Stimulated activated CD8-positive, alpha-beta memory T cell treated with anti-CD3 and anti-CD28 coated beads, Interleukin-4, amount 100 ng/mL, for 1 hour (primary cell): ENCODE measurements at regions not wholly inside any gene's neighbourhood (a gene's known extent, or its start where the extent isn't known, plus 50 kb on each side); places are given as distances from the start of the nearest gene placed in this dataset.
"Not testable (repeated sequence)": the region's sequence is repeated elsewhere in the genome, so short reads cannot be mapped to it uniquely, and the experiment has no call there.

Source experiments
- DNase-seq, 2 donors: peaks; one replicate each; pipeline ENCODE4 v3.0.0-alpha.2; 2020; ENCODE audit warnings: low read depth in 2 of 2, low spot score in 1 of 2

DNA sequence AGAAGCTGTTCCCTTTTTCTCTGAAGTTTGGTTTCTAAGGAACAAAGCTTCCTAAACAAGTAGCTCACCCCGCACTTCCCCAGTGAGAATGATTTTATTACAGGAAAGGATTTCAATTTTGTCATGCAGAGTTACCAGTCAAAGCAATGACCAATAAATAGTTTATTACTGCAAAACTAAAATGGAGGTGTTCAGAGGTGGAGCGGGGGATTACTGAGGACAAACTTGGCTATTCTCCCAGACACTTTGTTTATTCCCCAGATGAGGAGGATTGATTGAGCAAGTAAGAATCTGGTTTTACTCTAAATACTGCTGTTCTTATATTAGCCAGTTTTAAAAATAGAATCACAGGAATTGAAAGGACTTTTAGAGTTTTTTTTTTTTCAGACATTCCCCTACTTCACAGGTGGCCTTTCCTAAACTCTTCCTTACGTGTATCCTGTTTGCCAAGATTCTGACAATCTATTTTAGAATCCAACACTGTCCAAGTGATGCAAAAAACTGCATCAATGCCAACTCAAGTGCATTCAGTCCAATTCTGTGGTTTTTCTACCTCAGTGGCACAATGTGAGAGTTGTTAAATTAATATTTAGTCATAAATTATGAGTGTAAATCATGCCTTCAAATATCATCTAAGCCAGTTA lies 136.1 kb downstream of the TNFSF18 start:
- no peak for DNase-seq

DNA sequence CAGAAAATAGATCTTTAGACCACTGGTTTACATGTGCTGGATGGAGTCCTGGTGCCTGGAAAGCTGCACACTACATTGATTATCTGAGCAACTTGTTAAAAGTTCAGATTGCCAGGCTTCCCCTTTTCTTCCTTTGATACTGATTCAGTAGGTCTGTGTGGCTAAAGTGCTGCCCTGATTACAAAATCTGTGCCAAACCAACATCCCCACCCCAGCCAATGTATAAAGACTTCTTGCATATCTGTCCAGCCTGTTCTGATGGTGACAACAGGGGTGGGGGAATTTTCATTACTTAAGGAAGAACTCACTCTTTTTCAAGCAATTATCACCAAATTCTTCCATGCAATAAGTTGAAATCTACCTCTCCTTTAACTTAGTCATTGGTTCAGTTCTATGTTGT lies 135.5 kb downstream of the TNFSF18 start:
- DNase-seq, result no peak

DNA sequence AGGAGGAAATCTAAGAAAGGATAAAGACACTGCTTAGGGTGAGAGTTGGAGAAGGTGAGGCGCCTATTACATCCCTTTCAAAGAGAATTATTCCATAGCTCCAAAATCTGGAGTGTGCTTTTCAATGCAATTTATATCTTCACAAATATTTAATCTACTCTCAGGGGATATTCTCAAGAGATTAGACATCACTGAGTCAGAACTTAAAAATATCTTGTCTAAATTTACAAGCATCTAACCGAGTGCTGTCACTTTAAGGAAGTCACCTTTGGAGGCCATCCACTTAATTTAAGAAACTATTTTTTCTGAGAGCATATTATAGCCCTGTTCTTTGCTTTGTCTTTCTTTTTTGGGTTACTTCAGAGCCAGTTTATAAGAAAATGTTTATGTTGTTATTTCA lies 134.6 kb downstream of the TNFSF18 start:
- DNase-seq, result no peak

DNA sequence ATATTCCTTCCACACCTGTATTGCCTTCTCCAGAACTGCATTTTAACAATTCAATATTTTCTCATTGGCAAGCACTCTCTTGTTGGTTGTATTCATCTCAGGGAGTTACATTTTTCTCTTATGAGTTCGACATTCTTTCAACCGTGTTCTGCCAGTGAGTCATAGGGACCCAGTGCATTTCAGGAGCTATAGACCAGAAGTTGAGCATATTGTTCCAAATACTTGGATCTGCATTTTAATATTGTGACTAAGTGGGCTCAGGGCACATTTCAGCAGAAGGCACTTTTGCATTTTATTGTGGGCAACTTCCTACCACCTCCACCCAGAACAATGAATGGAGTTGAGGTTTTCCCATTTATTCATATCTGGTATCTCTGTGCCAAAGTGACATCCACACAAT lies 132.8 kb downstream of the TNFSF18 start:
- no peak for DNase-seq

DNA sequence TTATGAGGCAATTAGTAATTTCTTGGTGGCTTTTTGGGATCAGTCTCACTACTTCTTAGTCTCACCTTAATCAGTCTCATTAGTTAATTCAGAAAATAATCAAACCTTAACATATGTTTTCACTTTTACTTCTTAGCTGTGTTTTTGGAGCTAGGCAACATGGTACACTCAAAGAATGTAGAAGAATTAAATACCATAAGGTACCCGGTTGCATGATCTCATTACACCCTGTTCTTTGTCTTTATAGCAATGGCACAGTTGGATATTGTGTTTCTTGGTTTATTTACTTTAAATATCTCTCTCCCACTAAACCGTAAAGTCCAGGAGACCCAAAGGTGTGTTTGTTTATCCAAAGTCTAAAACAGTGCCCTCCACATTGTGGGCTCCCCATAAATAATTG lies 132.3 kb downstream of the TNFSF18 start:
- no peak for DNase-seq

DNA sequence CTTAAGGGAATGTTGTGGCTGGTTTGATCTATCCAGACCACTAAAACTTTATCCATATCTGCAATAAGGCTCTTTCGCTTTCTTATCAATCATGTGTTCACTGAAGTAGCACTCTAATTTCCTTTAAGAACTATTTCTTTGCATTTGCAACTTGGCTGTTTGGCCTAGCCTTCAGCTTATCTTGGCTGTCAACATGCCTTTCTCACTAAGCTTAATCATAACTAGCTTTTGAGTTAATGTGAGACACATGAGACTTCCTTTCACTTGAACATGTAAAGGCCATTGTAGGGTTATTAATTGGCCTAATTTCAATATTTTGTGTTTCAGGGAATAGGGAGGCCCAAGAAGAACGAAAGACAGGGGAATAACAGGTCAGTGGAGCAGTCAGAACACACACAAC lies 124.7 kb downstream of the TNFSF18 start:
- DNase-seq, result no peak

DNA sequence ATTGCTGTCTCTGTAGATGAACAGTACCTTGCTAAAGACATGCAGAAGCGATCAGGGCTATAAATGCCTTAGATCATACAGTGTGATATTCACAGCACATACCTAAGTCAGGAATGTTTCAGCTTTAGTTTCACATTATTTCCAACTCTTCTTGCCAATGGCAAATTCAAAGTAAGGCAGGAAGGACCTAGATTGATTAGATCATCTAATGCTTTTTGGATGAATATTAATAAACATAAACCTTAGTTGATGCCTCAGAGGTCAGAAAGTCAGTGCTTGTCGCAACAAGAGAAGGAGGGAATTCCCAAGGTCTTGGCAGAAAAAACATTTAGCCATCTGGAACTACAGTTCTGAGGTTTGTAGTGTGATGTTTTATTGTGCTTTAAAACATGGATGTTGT lies 122.3 kb downstream of the TNFSF18 start:
- DNase-seq, result no peak

DNA sequence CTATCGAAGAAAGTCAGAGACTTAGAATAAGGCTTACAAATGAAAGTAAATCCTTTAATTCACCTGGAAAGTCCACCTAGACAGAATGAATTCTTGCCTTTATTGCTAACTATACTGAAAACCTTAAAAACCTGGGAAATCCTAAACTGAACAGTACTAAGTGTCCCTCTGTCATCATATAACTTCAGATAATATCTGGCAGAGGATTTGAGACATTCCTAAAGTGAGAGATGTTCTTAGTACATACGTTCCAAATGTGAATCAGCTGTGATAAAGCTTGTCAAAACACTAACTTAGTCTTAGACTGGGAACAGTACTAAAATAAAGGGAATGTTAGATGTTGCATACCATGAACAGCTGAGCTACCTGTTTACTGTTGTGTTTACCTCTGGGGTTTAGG lies 121.7 kb downstream of the TNFSF18 start:
- no peak for DNase-seq

DNA sequence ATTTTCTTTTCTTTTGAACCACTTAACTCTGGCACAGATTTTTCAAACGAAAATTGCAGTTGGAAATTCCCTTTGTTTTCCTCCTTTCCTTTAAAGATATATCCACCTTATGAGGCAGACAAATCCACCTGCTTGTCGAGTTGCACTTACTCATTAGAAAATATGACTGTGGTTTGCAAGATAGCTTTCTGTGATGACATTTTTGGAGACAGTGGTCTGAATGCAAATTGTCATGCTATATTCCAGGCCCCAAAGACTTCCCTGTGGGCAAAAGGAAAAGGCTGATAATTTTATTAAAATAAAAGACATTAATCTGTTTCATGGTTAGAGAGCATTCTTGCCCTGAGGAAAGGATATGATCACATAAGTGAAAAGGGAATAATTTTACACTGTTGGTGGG lies 120.6 kb downstream of the TNFSF18 start:
- no peak for DNase-seq

DNA sequence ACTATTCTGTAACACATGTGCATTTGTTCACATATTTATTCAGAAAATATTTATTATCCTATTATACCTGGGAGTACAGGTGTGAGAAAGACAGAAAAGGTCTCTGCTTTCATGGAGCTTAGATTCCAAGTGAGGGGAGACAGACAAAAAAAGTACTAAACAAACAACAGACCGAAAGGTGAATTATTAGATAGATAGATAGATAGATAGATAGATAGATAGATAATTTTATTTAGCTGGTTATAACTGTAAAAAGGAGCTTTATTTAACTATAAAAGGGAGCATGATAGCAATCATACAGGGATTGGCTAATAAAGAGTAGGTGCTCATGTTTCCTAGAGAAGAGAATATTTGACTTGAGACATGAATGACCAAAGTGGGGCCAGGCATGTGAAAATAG lies 119.4 kb downstream of the TNFSF18 start:
- DNase-seq, result no peak

DNA sequence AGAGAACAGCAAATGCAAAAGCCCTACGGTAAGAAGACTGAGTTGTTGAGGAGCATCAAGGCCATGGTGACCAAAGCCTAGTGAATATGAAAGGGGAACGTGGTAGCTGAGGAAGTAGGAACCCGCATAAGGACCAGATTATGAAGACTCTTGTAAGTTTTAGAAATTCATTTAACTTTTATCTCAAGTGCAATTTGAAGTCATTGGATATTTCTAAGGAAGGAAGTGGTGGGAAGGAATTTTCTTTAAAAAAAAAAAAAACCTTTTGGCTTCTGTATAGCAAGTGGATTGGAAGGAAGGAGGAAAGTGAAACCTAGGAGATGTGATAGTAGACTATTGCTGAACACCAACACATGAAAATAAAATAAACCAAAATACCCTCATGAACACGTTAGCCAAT lies 119.0 kb downstream of the TNFSF18 start:
- DNase-seq, result no peak

DNA sequence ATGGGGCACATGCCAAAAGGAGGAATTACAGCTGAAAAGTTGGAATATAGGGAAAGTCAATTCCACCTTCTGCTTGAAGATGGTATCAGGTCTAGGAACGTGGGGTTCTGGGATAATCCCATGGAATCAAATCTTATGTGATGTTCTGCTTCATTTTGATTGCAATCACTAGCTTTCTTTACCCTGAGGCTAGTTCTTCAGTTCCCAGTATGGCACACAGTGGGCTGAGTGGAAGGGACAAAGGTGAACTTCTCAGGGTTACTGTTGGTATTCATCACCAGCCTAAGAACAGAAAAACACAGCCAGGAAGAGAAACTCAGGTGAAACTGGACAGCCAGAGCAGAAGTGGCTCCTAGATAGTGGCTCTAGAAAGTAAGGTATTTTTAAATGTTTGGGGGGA lies 117.8 kb downstream of the TNFSF18 start:
- DNase-seq, result no peak

DNA sequence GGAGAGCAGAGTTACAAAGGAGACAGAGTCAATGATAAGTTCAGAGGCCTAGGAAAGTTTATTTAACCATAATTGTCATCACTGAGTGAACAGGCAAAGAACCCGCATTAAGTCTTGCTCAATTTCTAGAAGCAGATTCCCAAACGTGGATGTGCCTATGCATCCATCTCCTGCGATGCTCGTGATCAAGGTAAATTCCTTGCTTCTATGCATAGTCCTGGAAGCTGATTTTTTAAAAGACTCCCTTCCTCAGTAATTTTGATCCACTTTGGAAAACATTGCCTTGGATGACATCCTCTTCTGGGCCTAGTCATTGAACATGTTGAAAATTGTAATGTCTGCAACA lies 116.4 kb downstream of the TNFSF18 start:
- no peak for DNase-seq

DNA sequence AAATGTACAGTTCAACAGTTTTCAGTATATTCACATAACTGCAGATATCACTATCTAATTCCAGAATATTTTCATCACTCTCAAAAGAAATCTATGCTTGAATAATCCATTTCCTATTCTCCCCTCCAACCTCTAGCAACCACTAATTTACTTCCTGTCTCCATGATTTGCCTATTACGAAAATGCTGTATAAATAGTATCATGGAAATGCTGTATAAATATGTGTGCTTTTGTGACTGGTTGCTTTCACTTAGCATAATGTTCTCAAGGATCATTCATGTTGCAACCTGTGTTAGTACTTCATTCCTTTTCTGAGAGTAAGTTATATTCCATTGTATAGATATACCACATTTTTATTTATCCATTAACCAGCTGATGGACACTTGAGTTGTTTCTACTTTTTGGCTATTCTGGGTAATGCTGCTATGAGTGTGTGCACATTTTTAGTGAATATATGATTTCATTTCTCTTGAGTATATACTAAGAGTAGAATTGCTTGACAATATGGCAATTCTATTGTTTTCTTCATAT lies 115.6 kb downstream of the TNFSF18 start:
- DNase-seq, result no peak

DNA sequence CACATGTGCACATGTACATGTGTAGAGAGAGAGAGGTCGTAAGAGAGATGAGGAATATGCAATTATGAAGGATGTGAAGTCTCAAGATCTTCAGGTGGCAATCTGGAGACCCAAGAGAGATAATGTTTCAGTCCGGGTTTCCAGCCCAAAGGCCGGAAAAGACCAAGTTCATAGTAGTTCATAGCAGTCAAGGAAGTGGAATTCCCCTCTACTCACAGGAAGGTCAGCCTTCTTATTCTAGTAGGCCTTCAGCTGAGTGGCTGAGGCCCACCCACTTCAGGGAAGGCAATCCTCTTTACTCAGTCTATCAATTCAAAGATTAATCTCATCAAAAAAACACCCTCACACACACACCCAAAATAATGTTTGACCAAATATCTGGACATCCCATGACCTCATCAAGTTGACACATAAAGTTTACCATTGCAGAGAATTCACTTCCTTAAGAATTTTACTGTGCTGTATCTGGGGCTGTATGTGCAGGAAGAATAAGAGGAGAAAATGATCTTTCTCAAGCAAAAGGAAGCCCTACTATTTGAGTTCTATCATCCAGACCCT lies 114.6 kb downstream of the TNFSF18 start:
- DNase-seq, result no peak

DNA sequence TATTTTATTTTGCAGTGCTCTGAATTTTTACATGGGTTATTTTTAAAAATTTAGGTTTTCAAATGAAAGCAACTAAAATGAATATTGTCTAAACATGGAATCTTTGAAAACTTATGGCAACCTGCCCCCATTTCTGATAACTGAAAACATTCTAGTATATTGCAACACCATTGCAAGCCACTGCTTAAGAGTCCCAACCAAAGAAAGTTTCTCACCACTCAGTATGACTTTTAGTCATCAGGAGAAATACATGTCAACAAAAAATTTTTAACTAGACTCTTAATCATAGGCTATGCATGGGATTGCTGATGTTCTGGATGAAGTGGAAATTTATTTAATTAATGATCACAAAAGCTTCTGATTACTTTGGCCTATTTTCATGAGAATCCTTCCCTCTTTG lies 112.1 kb downstream of the TNFSF18 start:
- no peak for DNase-seq

DNA sequence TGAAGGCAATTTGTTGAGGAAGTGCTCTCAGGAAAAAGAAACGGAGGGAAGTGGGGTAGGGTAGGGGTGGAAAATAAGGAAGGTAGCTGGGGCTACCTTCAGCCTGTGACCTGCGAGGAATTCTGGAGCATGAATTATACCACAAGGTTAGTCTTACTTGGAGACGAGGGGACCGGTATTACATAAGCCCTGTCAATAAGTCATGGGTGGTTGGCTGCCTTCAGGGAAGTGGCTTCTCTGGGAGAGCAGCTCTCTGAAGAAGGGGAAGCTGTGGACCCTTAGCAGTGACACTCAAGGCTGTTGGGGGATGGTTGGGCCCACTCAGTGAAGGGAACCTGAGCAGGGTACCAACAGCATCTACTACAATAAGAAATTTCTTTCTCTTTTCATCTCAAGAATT lies 111.3 kb downstream of the TNFSF18 start:
- no peak for DNase-seq

DNA sequence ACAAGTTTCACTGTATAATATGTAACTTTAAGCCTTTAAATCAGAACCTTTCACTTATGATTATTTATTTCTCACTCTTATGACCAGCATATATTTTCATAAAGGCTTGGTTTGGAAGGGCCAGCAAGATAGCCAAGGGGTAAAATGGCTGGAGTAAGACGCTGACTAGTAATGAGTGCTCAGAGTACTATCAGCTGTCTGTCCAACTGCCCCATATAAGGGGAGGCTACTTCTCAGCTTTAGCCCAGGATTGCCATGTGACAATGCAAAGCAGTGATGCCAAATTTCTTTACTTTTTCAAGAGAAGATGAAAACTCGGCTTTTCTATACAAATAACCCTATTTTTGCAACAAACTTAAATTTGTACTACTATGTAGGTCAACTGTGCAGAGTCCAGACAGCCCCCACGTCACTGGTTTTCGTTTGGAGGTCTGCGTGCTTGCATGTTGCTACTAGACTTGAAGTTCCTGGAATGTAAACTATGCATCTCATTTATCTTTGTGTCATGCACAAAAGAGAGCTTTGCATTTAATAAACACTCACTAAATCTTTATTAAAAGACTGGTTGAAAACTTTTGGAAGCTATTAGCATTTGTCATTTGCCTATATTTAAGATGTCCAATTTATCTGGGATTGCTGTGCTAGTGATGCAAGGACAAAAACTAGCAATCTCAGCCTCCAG lies 110.4 kb downstream of the TNFSF18 start:
- DNase-seq, result no peak

DNA sequence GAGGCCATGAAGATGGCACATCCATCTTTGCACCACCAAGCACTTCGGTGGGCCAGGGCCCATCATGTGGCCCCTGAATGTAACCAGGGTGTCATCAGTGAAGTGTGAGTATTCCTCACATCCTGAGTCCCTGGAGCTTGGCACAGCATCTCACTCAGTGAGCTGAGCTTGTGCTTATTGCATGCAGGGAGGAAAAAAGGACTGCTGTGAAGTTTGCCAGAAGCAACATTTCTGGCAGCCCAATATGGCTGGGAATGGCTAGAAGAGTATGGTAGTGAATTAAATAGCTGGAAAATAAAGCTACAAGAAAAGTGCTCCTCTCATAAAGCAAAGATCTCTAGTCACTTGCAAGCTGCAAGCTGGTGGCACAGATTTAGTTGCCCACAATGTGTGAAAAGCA lies 109.3 kb downstream of the TNFSF18 start:
- DNase-seq, result no peak

DNA sequence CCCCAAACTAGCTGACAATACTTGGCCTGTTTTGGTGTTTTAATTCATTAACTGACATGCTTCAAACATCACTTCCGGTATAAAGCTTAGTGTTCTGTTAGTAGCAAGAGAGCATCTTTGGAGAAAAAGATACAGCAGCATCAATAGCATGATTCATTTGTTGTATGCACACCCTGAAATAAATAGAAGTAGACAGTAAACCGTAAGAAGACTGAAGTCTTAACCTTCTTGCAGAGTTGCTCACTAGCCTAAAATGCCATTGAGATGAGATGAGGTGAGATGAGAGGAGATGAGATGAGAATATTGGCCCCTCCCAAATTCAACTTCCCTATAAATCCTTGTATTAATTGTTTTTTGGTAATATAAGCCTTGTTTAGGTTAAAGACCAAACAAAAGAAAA lies 108.8 kb downstream of the TNFSF18 start:
- DNase-seq, result no peak

DNA sequence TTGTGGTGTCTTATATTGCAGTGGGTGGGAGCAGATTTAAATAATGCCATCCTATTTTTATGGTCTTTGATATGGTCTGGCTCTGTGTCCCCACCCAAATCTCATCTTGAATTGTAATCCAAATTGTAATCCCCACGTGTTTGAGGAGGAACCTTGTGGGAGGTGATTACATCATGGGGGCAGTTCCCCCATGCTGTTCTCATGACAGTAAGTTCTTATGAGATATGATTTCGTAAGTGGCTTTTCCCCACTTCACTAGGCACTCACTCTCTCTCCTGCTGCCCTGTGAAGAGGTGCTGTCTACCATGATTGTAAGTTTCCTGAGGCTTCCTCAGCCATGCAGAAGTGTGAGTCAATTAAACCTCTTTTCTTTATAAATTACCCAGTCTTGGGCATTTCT lies 107.6 kb downstream of the TNFSF18 start:
- not testable (repeated sequence) for DNase-seq

DNA sequence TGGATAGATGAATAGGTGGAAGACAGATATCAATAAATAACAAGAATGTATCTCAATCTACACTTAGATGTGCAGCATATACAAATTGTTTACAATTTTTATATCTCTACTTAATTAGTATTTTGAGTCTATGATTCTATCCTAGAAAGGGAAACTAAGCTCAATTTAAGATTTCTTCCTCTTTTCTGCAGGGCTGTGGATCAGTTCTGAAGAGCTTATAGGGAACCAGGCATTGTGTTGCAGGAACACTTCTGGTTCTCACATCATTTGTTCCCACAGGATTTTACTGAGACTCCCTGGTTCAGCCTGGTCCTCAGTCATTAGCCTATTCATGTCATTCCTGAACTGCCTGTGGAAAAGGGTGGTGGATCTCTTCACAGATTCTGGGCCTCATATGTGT lies 105.8 kb downstream of the TNFSF18 start:
- DNase-seq, result no peak
